ENCODE measurements at regions not wholly inside any gene's neighbourhood (a gene's known extent, or its start where the extent isn't known, plus 50 kb on each side); places are given as distances from the start of the nearest gene placed in this dataset.

- H3K4me3 ChIP-seq (ENCODE audit: low read depth, low read length) = no peak overlapping the region
- no peak for DNase-seq (ENCODE audit: low read depth)
- no peak for TF ChIP-seq CTCF (IDR thresholded peaks at IDR 0.05; ENCODE audit: insufficient read depth, low read depth, low read length, missing control alignments)
These were observed 1095.2 kb downstream of the GRIK2 start for GRCh38 chr6:102488729-102489128.

GRCh38 chr6:102485480-102485879 lies 1092.0 kb downstream of the GRIK2 start:
- H3K4me3 ChIP-seq (ENCODE audit: low read depth, low read length) = no peak overlapping the region
- no peak for DNase-seq (ENCODE audit: low read depth)
- TF ChIP-seq CTCF (IDR thresholded peaks at IDR 0.05; ENCODE audit: insufficient read depth, low read depth, low read length, missing control alignments) = no peak

GRCh38 chr6:102474041-102474807 lies 1080.7 kb downstream of the GRIK2 start:
- DNase-seq (ENCODE audit: low read depth) = no peak
- no peak for TF ChIP-seq CTCF (IDR thresholded peaks at IDR 0.05; ENCODE audit: insufficient read depth, low read depth, low read length, missing control alignments)
- H3K4me3 ChIP-seq (ENCODE audit: low read depth, low read length) = no peak overlapping the region

- DNase-seq (ENCODE audit: low read depth) = no peak
- no peak for TF ChIP-seq CTCF (IDR thresholded peaks at IDR 0.05; ENCODE audit: insufficient read depth, low read depth, low read length, missing control alignments)
- no peak overlapping the region for H3K4me3 ChIP-seq (ENCODE audit: low read depth, low read length)
These were observed 1065.5 kb downstream of the GRIK2 start for GRCh38 chr6:102458990-102459389.

GRCh38 chr6:102438171-102438570 lies 1044.7 kb downstream of the GRIK2 start:
- DNase-seq (ENCODE audit: low read depth) = no peak
- no peak for TF ChIP-seq CTCF (IDR thresholded peaks at IDR 0.05; ENCODE audit: insufficient read depth, low read depth, low read length, missing control alignments)
- no peak overlapping the region for H3K4me3 ChIP-seq (ENCODE audit: low read depth, low read length)

- no peak for TF ChIP-seq CTCF (IDR thresholded peaks at IDR 0.05; ENCODE audit: insufficient read depth, low read depth, low read length, missing control alignments)
- H3K4me3 ChIP-seq (ENCODE audit: low read depth, low read length) = no peak overlapping the region
- no peak for DNase-seq (ENCODE audit: low read depth)
These were observed 1024.0 kb downstream of the GRIK2 start for GRCh38 chr6:102417368-102417998.
